Left cardiac atrium (tissue), 4 donors: ENCODE measurements at regions not wholly inside any gene's neighbourhood (a gene's known extent, or its start where the extent isn't known, plus 50 kb on each side); places are given as distances from the start of the nearest gene placed in this dataset.
A peak's percentile ranks its signal among the peaks of the same experiment; 100 is the strongest.
"Not testable (repeated sequence)": the region's sequence is repeated elsewhere in the genome, so short reads cannot be mapped to it uniquely, and the experiment has no call there.

Experiments
- ATAC-seq, 2 donors: fragments of 200-7000 bp; cut with Tn5 transposase; one replicate each; pipeline ENCODE4 v1.9.1; 2020; ENCODE audit warnings: mild to moderate bottlenecking in 2 of 2, moderate library complexity in 2 of 2
- DNase-seq: peaks from one replicate; pipeline ENCODE4 v3.0.0-alpha.2; 2020
- intact Hi-C, 2 donors: fragments of 100-400 bp; cut with DNase I; formaldehyde crosslinking; loops; one replicate each; pipeline versions ENCODE4 v1.14.1 to v1.15.1; 2022 to 2023
- donor health status: DM: no; HTN: yes; CAD: no.
- donor health status: DM: no; HTN: yes; CAD: no; lungs with severe emphysema.
- donor health status: DM: yes; HTN: yes; CAD: no.
- donor health status: Dilated cardiomyopathy.

DNA sequence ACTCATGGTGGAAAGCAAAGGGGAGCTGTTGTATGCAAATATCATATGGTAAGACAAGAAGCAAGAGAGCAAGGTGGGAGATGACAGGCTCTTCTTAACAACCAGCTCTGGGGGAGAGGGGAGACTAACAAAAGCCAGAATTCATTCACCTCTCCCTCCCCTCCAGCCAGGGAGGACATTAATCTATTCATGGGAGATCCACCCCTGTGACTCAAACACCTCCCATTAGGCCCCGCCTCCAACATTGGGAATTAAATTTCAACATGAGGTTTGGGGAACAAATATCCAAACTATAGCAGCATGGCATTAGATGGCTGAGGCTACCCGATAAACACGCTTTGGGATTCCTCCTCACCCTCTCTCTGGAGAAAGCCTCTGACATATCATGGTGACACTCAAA is 210.6 kb downstream of the RHOU start:
- no peak for ATAC-seq
- intact Hi-C loops = no loop called here
- no peak for DNase-seq

DNA sequence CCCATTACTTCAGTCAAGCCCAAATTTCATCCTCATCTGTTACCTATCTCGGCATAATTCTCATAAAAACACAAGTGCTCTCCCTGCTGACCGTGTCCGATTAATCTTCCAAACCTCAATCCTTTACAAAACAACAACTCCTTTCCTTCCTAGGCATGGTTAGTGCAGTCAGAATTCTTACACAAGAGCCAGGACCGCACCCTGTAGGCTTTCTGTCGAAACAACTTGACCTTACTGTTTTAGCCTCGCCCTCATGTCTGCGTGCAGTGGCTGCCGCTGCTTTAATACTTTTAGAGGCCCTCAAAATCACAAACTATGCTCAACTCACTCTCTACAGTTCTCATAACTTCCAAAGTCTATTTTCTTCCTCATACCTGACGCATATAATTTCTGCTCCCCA is 214.3 kb downstream of the RHOU start:
- peak; percentile 32 for DNase-seq
- ATAC-seq, intact Hi-C loops: not testable (repeated sequence)

DNA sequence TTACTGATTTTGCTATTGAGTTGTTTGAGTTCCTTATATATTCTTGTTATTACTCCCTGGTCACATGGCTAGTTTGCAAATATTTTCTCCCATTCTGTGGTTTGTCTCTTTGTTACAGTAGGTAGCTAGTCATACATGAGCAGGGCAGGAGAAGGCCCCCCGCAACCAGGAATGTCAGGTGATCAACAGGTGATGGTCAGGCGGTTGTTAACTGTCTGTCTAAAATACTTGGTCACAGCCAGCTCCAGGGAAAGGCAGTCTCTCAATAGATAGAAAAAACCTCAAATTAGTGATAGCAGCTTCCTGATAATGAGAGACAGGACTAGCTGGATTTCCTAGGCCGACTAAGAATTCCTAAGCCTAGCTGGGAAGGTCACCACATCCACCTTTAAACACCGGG is 217.9 kb downstream of the RHOU start:
- DNase-seq = no peak
- ATAC-seq = no peak
- intact Hi-C loops = no loop called here

DNA sequence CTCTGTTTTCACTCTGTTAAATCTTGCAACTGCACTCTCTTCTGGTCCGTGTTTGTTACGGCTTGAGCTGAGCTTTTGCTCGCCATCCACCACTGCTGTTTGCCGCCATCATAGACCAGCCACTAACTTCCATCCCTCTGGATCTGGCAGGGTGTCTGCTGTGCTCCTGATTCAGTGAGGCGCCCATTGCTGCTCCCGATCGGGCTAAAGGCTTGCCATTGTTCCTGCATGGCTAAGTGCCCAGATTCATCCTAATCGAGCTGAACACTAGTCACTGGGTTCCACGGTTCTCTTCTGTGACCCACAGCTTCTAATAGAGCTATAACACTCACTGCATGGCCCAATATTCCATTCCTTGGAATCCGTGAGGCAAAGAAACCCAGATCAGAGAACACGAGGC is 218.5 kb downstream of the RHOU start:
- DNase-seq, intact Hi-C loops, ATAC-seq: not testable (repeated sequence)

DNA sequence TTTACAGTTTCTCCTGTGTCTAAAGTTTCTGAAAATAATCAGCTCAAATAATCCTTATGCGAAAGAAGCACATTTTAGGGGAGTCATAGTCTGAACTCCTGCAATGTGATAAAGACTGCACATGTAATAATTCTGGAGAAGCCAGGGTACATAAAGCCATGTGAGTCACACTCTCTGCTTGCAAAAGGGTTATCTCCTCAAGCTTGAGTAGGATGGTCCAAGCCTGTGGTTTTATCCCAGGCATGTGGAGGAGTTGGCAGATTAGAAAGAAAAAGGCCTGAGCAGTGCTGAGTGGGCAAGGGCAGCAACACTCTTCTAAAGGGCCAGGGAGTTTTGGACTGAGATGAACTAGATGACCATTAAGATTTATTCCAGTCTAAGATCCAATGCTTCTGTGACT is 220.4 kb downstream of the RHOU start:
- ATAC-seq = peak; percentile 68 to 99
- intact Hi-C loops = no loop called here
- DNase-seq = no peak

DNA sequence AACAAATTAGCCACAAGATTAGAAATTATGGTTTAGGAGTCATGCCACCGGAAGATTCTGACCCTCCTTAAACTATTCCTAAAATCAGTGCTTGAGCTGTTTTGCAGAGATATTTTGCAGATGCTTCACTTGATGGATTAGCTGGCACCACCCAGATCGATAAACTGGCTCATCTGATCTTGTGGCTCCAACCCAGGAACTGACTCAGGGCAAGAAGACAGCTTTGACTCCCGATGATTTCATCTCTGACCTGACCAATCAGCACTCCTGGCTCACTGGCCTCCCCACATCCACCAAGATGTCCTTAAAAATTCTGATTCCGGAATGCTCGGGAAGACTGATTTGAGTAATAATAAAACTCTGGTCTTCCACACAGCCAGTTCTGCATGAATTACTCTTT is 221.6 kb downstream of the RHOU start:
- intact Hi-C loops = no loop called here
- no peak for DNase-seq
- peak in 1 of 2 donors; percentile 36 for ATAC-seq

DNA sequence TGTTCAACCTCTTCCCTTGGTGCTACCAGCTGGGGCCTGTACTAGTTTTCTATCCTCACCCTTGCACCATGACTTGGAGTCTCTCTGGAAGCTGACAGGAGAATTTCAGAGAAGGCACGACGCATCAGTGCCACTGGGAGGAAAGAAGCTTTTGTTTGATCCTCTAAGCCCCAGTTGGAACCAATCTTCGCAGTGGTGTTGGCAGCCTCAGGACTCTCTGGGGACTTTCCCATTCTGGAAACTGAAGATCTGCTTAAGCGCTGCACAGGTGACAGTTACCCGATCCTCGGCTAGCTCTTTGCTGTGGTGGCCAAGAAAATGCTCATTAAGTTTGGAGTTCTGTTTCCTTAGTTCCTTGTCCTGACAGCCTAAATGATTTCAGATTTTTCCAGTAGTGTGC is 222.3 kb downstream of the RHOU start:
- DNase-seq = no peak
- intact Hi-C loops = no loop called here
- no peak for ATAC-seq

- DNase-seq (no peak), ATAC-seq (no peak)
- intact Hi-C loops = no loop called here
Measured at GRCh38 chr1:228958121-228958520, 222.8 kb downstream of the RHOU start.

GRCh38 chr1:228958741-228959140 is 223.5 kb downstream of the RHOU start:
- intact Hi-C loops = no loop called here

GRCh38 chr1:228960705-228961104 is 225.4 kb downstream of the RHOU start:
- DNase-seq = no peak
- ATAC-seq = no peak

More at GRCh38 chr1:228958741-228959140, 223.5 kb downstream of the RHOU start:
- ATAC-seq = no peak
- DNase-seq = no peak

GRCh38 chr1:228961511-228961910 is 226.2 kb downstream of the RHOU start:
- DNase-seq (no peak), ATAC-seq (no peak)
- intact Hi-C loops = no loop called here

More at GRCh38 chr1:228960705-228961104, 225.4 kb downstream of the RHOU start:
- intact Hi-C loops = no loop called here

- intact Hi-C loops = no loop called here
- DNase-seq = peak; percentile 50
- peak; percentile 19 to 67 for ATAC-seq
Measured at GRCh38 chr1:228963795-228964177, 228.5 kb downstream of the RHOU start.

GRCh38 chr1:228964178-228965089 is 229.2 kb downstream of the RHOU start:
- ATAC-seq (peak; percentile 55 to 97), DNase-seq (peak; percentile 72)
- intact Hi-C loops = no loop called here

DNA sequence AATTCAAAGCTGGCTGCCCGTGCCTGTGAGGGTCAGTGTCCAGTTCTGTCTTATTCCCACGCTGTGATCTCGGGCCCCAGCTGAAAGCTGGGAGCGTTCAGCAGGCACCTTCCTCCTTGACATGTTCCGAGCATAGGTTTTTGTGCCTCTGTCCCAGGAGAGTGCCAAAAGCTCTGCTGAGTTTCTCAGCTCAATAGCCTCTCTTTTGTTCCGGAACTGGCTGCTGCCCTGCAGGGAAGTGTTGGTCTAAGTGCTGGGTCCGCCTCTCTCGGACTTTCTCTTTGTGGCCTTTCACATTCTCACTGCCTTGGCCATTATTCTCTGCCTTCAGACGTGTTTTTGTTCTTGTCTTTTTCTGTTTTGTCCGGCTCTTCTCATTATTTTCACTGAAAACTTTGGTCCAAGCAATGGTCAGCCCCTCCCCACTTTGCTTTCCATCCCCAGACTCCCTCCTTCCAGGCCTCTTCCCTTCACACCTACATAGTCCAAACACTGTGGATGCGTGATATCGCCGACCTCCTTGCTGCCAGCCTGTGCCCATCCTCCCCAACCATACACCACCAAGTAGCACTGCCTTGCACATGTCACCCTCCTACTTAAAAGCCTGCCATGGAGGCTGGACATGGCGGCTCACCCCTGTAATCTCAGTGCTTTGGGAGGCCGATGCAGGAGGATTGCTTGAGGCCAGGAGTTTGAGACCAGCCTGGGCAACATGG is 233.8 kb downstream of the RHOU start:
- intact Hi-C loops = no loop called here
- DNase-seq = no peak
- ATAC-seq = no peak

- no peak for ATAC-seq
- DNase-seq = no peak
- intact Hi-C loops = no loop called here
Measured at GRCh38 chr1:228969953-228970800, 234.9 kb downstream of the RHOU start.

DNA sequence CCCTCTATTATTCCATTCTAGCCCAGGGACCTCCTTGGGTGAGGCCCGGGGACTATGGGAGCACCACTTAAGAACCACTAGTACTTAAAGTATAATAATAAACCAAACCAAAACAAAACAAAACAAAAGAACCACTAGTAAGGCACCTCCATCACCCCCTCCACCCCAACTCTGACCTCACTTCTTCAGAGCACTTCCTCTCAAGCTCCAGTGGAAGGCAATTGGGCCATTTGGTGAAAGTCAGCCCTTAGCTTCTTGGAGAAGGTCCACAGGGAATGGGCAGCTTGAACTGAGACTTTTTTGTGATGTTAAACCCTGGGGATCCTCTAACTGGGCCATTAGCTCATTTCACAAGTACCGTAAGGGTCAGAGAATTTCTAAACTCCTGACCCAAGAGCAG is 237.3 kb downstream of the RHOU start:
- DNase-seq (no peak), ATAC-seq (no peak)
- intact Hi-C loops = no loop called here

DNA sequence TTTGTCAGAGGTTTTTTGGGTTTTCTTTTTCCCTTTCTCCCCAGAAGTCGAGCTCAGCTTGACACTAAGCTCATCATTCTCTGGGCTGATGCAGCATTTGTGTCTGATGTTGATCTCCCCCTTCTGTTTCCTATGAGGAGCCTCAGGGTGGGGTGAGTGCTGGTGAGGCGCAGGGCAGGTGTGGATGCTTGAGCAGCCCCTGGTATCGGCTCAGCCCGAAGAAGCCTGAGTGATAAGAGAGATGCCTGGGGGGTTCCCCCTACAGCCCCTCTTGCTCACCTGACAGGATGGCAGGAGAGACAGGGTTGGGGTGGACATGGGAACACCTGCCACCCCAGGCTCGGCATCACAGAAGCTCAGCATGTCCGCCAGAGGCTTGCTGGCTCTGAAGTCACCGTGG is 239.0 kb downstream of the RHOU start:
- ATAC-seq = no peak
- intact Hi-C loops = no loop called here
- no peak for DNase-seq

GRCh38 chr1:228975238-228975907 is 240.1 kb downstream of the RHOU start:
- no peak for ATAC-seq
- intact Hi-C loops = no loop called here
- DNase-seq = no peak

DNA sequence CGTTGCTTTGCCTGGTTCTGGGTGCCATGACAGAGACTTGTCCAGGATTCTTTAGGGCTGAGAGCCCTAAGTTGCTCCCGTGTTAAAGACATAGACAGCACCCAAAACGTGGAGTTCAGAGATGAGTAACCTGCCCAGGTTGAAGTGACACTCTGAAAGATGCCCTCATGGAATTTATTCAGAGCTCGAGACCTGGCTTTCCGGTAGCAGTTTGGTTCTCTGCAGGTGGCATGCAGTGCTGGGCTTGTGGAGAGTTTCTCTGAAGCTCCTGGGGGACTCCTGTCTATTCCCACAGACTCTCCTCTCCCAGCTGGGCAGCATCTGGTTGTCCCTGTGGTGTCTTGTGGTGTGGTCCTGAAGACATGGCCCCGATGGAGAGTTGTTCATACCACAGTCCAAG is 241.0 kb downstream of the RHOU start:
- ATAC-seq (no peak), DNase-seq (no peak)
- intact Hi-C loops = no loop called here
